ENCODE measurements at regions not wholly inside any gene's neighbourhood (a gene's known extent, or its start where the extent isn't known, plus 50 kb on each side); places are given as distances from the start of the nearest gene placed in this dataset.

DNA sequence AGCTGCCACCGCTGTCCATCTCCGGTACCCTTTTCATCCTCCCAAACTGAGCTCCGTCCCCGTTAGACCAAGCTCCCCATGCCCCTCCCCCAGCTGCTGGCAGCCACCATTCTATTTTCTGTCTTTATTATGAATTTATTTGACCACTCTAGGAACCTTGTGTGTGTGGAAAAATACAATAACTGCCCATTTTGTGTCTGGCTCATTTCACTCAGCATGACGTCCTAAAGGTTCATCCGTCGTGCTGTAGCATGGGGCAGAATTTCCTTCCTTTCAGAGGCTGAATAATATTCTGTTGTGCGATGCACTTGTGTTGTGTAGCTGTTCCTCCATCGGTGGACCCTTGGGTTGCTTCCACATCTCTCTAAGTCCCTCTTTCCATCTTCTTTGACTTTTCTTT, 263.1 kb downstream of the SEC14L1 start:
- POLR2A ChIA-PET = no interaction called here
- no peak for DNase-seq (ENCODE audit: extremely low spot score)
- TF ChIP-seq, protein P1, sequence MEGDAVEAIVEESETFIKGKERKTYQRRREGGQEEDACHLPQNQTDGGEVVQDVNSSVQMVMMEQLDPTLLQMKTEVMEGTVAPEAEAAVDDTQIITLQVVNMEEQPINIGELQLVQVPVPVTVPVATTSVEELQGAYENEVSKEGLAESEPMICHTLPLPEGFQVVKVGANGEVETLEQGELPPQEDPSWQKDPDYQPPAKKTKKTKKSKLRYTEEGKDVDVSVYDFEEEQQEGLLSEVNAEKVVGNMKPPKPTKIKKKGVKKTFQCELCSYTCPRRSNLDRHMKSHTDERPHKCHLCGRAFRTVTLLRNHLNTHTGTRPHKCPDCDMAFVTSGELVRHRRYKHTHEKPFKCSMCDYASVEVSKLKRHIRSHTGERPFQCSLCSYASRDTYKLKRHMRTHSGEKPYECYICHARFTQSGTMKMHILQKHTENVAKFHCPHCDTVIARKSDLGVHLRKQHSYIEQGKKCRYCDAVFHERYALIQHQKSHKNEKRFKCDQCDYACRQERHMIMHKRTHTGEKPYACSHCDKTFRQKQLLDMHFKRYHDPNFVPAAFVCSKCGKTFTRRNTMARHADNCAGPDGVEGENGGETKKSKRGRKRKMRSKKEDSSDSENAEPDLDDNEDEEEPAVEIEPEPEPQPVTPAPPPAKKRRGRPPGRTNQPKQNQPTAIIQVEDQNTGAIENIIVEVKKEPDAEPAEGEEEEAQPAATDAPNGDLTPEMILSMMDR (IDR thresholded peaks at IDR 0.05; ENCODE audit: control extremely low read depth, extremely low read depth, low read depth, missing control alignments) = no peak
- CTCF ChIA-PET = interaction anchor here (3.1 to 4.8 kb wide), 2 partner anchors 25 to 91 kb away, joined by 19 to 37 read pairs; no protein-coding TSS in a partner anchor

DNA sequence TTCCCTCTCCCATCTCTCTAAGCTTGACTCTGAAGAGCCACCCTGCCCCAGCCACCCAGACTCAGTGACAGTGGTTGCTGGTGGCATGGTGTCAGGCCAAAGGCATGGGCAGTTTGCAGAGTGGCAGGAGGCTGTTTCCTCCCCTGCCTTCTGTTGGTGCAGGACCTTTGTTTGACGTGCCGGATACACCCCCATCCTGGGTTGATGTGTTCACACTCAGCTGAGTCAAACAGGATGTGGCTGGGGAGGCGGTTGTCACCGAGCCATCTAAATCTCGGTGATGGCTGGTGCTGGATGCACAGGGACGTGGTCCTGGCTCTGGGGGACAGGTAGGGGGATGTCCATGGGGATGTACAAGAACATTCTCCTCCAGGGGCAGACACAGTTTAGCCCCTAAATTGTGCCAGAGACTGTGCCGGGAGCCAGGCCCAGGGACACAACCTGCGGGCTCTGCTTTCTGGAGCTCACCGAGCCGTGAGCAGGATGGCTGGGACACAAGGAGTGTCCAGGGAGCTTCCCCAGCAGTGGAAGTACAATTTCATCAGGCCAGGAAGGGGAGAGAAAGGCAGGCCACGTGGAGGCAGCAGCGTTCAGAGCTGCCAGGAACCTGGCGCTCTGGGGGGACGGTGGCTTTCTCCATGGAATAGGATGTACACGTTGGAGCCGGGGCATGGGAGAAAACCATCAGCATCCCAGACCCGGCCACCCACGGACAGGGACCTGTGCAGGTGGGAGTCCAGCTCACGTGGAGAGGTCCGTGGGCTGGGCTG, 264.2 kb downstream of the SEC14L1 start:
- CTCF ChIA-PET = interaction anchor here (0.6 to 3.1 kb wide), 12 partner anchors 10 to 90 kb away, joined by 3 to 19 read pairs (median 4); no protein-coding TSS in a partner anchor
- TF ChIP-seq, protein P1 (IDR thresholded peaks at IDR 0.05; ENCODE audit: control extremely low read depth, extremely low read depth, low read depth, missing control alignments) = no peak
- POLR2A ChIA-PET = interaction anchor here (1.2 kb wide), 1 partner anchor 23 kb away, joined by 3 read pairs; no protein-coding TSS in a partner anchor
- peak; percentile 92 for DNase-seq (ENCODE audit: extremely low spot score)

DNA sequence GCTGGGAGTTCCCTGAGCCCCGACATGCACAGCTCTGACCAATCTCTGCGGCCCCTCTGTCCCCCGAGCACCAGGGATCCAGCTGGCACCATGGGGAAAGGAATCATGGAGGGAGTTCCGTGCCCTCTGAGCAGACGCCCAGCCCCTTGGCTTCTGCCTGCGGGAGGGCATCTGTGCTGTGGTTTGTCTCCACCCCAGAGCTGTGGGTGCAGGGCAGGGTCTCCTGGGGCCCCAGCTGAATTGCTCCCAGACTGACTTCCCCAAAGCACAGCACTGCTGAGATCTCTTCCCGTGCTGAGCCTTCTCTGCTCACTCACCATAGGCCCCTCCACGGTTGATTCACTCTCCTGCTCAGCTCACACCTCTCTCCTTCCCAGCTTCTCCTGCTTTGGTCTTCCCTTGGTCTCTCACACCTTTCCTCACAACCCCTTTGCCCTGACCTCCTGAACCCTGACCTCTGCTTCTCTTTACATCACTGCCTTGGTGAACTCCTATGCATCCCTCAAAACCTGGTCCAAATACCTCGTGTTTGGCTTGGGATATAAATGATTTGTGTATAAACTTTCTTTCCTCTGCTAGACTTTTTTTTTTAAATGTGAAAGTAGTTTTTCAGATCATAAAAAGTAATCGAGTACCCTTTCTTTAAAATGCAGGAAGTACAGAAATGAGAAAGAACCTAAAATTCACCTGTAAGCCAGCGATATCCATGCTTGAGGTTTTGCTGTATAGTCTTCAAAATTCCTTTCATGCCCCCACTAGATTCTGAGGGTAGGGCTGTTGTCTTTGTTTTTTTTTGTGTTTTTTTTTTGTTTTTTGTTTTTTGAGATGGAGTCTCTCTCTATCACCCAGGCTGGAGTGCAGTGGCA, 265.3 kb downstream of the SEC14L1 start:
- TF ChIP-seq, protein P1 (IDR thresholded peaks at IDR 0.05; ENCODE audit: control extremely low read depth, extremely low read depth, low read depth, missing control alignments) = no peak
- no peak for DNase-seq (ENCODE audit: extremely low spot score)
- ChIA-PET CTCF (interaction anchor here (0.6 to 3.1 kb wide), 11 partner anchors 8 to 89 kb away, joined by 3 to 19 read pairs (median 4); no protein-coding TSS in a partner anchor), POLR2A (interaction anchor here (0.7 kb wide), 1 partner anchor 17 kb away, joined by 4 read pairs; no protein-coding TSS in a partner anchor)

DNA sequence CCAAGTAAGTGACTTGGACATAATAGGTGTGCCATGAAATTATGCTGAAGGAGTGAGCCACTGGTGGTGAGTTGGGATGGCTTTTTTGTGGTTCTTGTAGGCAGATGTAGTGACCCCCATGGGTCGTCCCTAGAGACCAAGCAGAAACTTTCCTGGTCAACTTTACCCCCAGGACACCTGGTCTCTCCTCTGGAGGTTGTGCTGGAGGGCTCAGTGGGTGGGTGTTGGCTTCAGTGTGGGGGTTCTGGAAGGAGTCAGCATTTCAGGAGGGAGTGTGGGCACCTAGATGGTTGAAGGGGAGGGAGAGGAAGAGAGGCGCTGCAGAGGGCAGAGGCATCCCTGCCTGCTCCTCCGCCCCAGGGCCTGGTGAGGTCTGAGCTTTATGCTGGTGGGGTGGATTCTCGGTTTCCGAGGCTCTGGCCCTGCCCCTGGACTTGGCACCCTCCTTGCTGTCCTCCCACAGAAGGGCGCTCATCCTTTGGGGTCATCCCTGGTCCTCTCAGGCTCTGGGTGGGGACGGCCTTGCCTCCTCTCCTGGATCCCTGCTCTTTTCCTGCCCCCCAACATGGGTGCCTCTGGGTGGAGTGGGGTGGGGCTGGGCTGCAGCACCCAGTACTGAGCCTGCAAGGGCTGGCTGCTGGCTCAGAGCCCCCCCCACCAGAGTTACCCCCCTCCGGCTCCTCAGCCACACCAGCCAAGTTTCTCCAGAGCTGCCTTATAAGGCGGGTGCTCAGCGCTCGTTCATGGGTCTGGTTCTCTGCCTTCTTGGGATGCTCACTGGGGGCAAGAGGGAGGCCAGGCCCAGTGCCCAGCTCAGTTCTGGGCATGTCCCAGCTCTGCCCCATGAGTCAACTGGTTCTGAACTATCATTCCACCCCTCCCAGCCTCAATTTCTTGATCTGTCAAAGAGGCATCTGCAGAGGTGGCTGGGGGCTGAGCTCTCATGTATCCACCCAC, 266.8 kb downstream of the SEC14L1 start:
- POLR2A ChIA-PET = interaction anchor here (0.7 kb wide), 1 partner anchor 18 kb away, joined by 4 read pairs; no protein-coding TSS in a partner anchor
- CTCF ChIA-PET = interaction anchor here (0.8 to 1.3 kb wide), 3 partner anchors 22 to 212 kb away, joined by 3 to 4 read pairs (median 3); no protein-coding TSS in a partner anchor
- TF ChIP-seq, protein P1 (IDR thresholded peaks at IDR 0.05; ENCODE audit: control extremely low read depth, extremely low read depth, low read depth, missing control alignments) = no peak
- no peak for DNase-seq (ENCODE audit: extremely low spot score)

DNA sequence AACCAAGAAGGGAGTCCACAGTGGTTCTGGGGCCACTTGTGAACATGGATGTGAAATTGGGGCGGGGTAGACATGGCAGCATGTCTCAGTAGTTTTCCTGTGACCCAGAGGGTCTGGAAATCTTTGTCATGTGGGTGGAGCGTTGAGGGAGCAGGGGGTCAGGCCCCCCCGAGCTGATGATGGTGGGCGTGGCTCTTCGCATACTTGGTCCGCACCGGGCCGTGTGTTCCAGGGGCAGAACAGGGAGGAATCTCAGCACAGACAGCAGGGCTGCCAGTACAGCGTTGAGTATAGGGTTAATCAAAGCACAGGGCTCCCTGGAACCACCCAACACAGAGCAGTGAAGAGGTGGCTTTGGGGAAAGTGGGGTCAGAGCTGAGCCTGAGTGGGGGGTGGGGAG, 267.5 kb downstream of the SEC14L1 start:
- CTCF ChIA-PET = interaction anchor here (0.6 to 3.7 kb wide), 4 partner anchors 8 to 212 kb away, joined by 3 to 18 read pairs (median 4); no protein-coding TSS in a partner anchor
- POLR2A ChIA-PET = no interaction called here

More for the DNA sequence above, 267.5 kb downstream of the SEC14L1 start:
- DNase-seq (ENCODE audit: extremely low spot score) = no peak
- TF ChIP-seq, protein P1 (IDR thresholded peaks at IDR 0.05; ENCODE audit: control extremely low read depth, extremely low read depth, low read depth, missing control alignments) = no peak
